Pancreas (tissue), 10 donors: ENCODE measurements at regions not wholly inside any gene's neighbourhood (a gene's known extent, or its start where the extent isn't known, plus 50 kb on each side); places are given as distances from the start of the nearest gene placed in this dataset.
"Not testable (repeated sequence)": the region's sequence is repeated elsewhere in the genome, so short reads cannot be mapped to it uniquely, and the experiment has no call there.

Experiments used
- ATAC-seq, 4 donors: fragments of 200-7000 bp; cut with Tn5 transposase; one replicate each; pipeline versions ENCODE4 v1.8.0 to v1.9.1; 2020; ENCODE audit warnings: mild to moderate bottlenecking in 4 of 4, moderate library complexity in 4 of 4
- DNase-seq, 6 donors: peaks; one replicate each; pipeline ENCODE4 v3.0.0-alpha.2; 2020
- FAIRE-seq: peaks from 2 replicates; lab custom pipeline; 2012; peaks lifted over from hg19 to GRCh38; lab: Jason Lieb, UNC
- H3K27ac ChIP-seq, 4 donors: fragments of 200-600 bp; sonication (generic); 1 replicate in 3 of 4; 2 replicates in 1 of 4; pipeline versions ENCODE4 v1.5.0 to v1.8.0; 2020
- H3K27me3 ChIP-seq, 4 donors: fragments of 200-600 bp; one replicate each; pipeline ENCODE4 v1.8.0; 2021
- H3K36me3 ChIP-seq, 3 donors: fragments of 200-600 bp; sonication (generic) in 1 of 3; one replicate each; pipeline versions ENCODE4 v1.5.0 to v1.8.0; 2020 to 2021
- H3K4me1 ChIP-seq, 3 donors: fragments of 200-600 bp; one replicate each; pipeline ENCODE4 v1.8.0; 2021
- H3K4me3 ChIP-seq, 4 donors: fragments of 200-600 bp; sonication (generic) in 2 of 4; one replicate each; pipeline versions ENCODE4 v1.5.0 to v1.8.0; 2020 to 2021
- H3K9me3 ChIP-seq, 4 donors: fragments of 200-600 bp; one replicate each; pipeline ENCODE4 v1.8.0; 2021
- CTCF ChIP-seq, 4 donors: fragments of 200-600 bp; sonication (generic) in 3 of 4; IDR thresholded peaks; one replicate each; pipeline versions ENCODE4 v1.5.0 to v1.8.0; 2021; ENCODE audit warnings: antibody characterized with exemption in 4 of 4
- WGBS, 2 donors: extraction: QIAGEN DNeasy Blood & Tissue Kit; methylation state at CpG; one replicate each; pipeline ENCODE4 v1.1.7; 2013; 5-methylcytosine and 5-hydroxymethylcytosine counted together
- intact Hi-C, 3 donors: fragments of 100-400 bp; cut with DNase I; formaldehyde crosslinking; loops; one replicate each; pipeline versions ENCODE4 v1.11.1 to v1.14.2; 2022
- donor health status: healthy with polysubstance abuse.
- donor health status: DM: no; HTN: no; CAD: no; lungs with moderate emphysema.
- donor health status: DM: no; HTN: no; CAD: no.
- donor health status: control.
- donor health status: control.
- donor health status: Bipolar disorder and iron deficiency.
- donor health status: DM: yes; HTN: yes; CAD: no.
- donor health status: DM: no; HTN: no; CAD: no.
- donor health status: DM: no; HTN: no; CAD: no.
- donor health status: DM: yes; HTN: yes; CAD: no.

- TF ChIP-seq CTCF (IDR thresholded peaks at IDR 0.05) = no peak
- Histone ChIP-seq H3K27me3 (no peaks in the 10 kb centered on the region), H3K27ac (no peak overlapping the region), H3K4me3 (no peak overlapping the region), H3K4me1 (no peaks in the 10 kb centered on the region), H3K9me3 (no peaks in the 10 kb centered on the region), H3K36me3 (no peaks in the 10 kb centered on the region)
- ATAC-seq = no peak
- DNase-seq = no peak
- FAIRE-seq = no peak
- whole genome bisulfite sequencing, 2 donors = 94 to 100% methylated on average over 1 of the region's 1 CpG
- intact Hi-C loops = no loop called here
Measured at GRCh38 chr7:113030489-113030888, 56.1 kb downstream of the GPR85 start.

GRCh38 chr7:113026941-113027340, 59.7 kb downstream of the GPR85 start:
- no peak for ATAC-seq
- Histone ChIP-seq H3K27me3 (no peaks in the 10 kb centered on the region), H3K4me3 (no peak overlapping the region), H3K9me3 (no peaks in the 10 kb centered on the region), H3K27ac (no peak overlapping the region), H3K36me3 (no peaks in the 10 kb centered on the region), H3K4me1 (no peaks in the 10 kb centered on the region)
- intact Hi-C loops = no loop called here
- FAIRE-seq = no peak
- no peak for TF ChIP-seq CTCF (IDR thresholded peaks at IDR 0.05)
- DNase-seq = no peak
- 80 to 92% methylated on average over 1 of the region's 1 CpG for WGBS, 2 donors

- H3K9me3 ChIP-seq, H3K27me3 ChIP-seq, H3K36me3 ChIP-seq, H3K27ac ChIP-seq, FAIRE-seq, H3K4me1 ChIP-seq, ATAC-seq, H3K4me3 ChIP-seq: not testable (repeated sequence)
- intact Hi-C loops = loop anchor here in 2 of 3 donors (5.0 to 10.0 kb wide), 2 partner anchors 678 to 680 kb away; no protein-coding TSS in a partner anchor
- DNase-seq = peak in 1 of 6 donors; percentile 50
- WGBS, 2 donors = 93 to 95% methylated on average over 33 to 42 of the region's 43 CpGs
Measured at GRCh38 chr7:113017144-113017857, 69.3 kb downstream of the GPR85 start.

GRCh38 chr7:113015034-113015645, 71.5 kb downstream of the GPR85 start:
- no peaks in the 10 kb centered on the region for H3K27me3 ChIP-seq
- peak in 3 of 4 donors; percentile 28 to 39 (median 34) for TF ChIP-seq CTCF (IDR thresholded peaks at IDR 0.05)
- 3 to 5% methylated on average over 2 of the region's 2 CpGs for WGBS, 2 donors
- FAIRE-seq (peak; percentile 60), DNase-seq (no peak), ATAC-seq (peak in 3 of 4 donors; percentile 53 to 55 (median 53))
- intact Hi-C loops = loop anchor here in 2 of 3 donors (5.0 to 10.0 kb wide), 2 partner anchors 680 to 682 kb away; no protein-coding TSS in a partner anchor
- H3K27ac ChIP-seq = no peak overlapping the region
- H3K4me1 ChIP-seq = no peaks in the 10 kb centered on the region
- H3K9me3 ChIP-seq = no peaks in the 10 kb centered on the region
- H3K36me3 ChIP-seq = no peaks in the 10 kb centered on the region
- no peak overlapping the region for H3K4me3 ChIP-seq

- FAIRE-seq (no peak), DNase-seq (peak in 1 of 6 donors; percentile 37), ATAC-seq (no peak)
- H3K4me3 ChIP-seq = no peak overlapping the region
- H3K9me3 ChIP-seq = no peaks in the 10 kb centered on the region
- intact Hi-C loops = loop anchor here in 1 of 3 donors (10.0 kb wide), 1 partner anchor 681 kb away; no protein-coding TSS in a partner anchor
- H3K27ac ChIP-seq = no peak overlapping the region
- no peaks in the 10 kb centered on the region for H3K36me3 ChIP-seq
- no peaks in the 10 kb centered on the region for H3K27me3 ChIP-seq
- no peak for TF ChIP-seq CTCF (IDR thresholded peaks at IDR 0.05)
- no peaks in the 10 kb centered on the region for H3K4me1 ChIP-seq
Measured at GRCh38 chr7:113013761-113014449, 72.7 kb downstream of the GPR85 start.

- DNase-seq, H3K9me3 ChIP-seq, ATAC-seq, H3K4me3 ChIP-seq, H3K36me3 ChIP-seq, H3K27ac ChIP-seq, FAIRE-seq, H3K4me1 ChIP-seq, H3K27me3 ChIP-seq: not testable (repeated sequence)
- intact Hi-C loops = loop anchor here in 1 of 3 donors (10.0 kb wide), 1 partner anchor 682 kb away; no protein-coding TSS in a partner anchor
- WGBS, 2 donors = 77 to 84% methylated on average over 1 of the region's 1 CpG
Measured at GRCh38 chr7:113012862-113013261, 73.8 kb downstream of the GPR85 start.
